ENCODE measurements at regions not wholly inside any gene's neighbourhood (a gene's known extent, or its start where the extent isn't known, plus 50 kb on each side); places are given as distances from the start of the nearest gene placed in this dataset.

DNA sequence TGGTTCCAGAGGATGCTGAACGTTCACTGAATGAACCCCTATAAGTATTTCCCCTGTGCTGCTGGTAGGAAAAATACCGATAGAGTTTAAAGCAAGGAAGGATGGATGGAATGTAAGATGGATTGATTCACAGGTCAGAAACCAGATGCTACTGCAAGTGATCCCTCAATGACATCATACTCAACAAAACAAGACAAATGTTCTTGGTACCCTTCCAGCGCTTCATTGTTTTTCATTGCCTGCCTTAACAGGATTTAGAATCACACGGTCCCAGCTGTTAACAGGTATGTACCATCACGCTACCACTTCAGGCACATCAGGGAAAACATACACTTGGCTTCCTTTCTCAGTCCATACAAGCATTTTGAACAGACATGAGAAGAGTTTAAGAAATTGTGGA is 118.1 kb upstream of the TLR3 start:
- no TSS peak for BruUV-seq (replicated peaks)

DNA sequence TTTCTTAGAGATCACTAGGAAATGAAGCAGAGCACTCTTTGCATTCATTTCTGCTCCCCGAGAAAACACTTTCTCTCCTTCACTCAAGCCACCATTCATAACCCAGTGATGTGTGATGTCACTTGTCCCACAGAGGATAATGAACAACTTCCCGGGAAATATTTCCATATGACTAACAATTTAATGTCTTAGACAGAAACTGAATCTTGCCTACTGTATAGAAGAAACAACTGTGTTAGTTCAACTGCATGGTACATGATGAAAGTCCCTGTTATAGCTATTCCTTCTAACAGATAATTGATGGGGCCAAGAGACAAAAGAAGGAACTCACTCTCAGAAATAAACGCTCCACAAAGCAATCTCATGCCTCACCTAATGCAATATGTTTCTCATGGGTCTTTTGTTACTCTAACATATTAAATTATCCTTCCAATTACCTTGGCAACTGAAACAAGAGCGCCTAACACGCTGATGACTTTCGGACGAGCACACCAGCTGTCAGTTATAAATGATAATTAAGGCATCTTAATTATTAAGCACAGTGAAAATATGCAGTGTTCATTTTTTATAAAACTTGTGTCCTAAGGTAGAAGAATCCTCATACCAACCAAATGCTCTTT is 113.7 kb upstream of the TLR3 start:
- Histone ChIP-seq H3F3A (ENCODE audit: low read length, unreplicated experiment) (no peaks in the 10 kb centered on the region), H3K36me3 (ENCODE audit: low read depth, low read length) (no peaks in the 10 kb centered on the region), H3K9me3 (ENCODE audit: low read length) (no peaks in the 10 kb centered on the region), H3K79me2 (ENCODE audit: low read length) (no peaks in the 10 kb centered on the region), H3K4me1 (ENCODE audit: insufficient read depth, low read length) (no peaks in the 10 kb centered on the region), H3K27me3 (ENCODE audit: low read length) (no peaks in the 10 kb centered on the region), H4K20me1 (ENCODE audit: low read length) (no peaks in the 10 kb centered on the region), H2AFZ (ENCODE audit: low read length) (no peak overlapping the region), H3K9me2 (replicated peaks; ENCODE audit: low read length) (no peaks in the 10 kb centered on the region), H3K27ac (ENCODE audit: low read length) (no peak overlapping the region), H3K4me2 (ENCODE audit: low read length) (no peak overlapping the region), H3K4me3 (ENCODE audit: low read length) (no peak overlapping the region), H3K9ac (ENCODE audit: low read length) (no peak overlapping the region)
- POLR2A ChIA-PET (ENCODE audit: unreplicated experiment): no interaction called here
- CTCF ChIA-PET: no interaction called here
- ATAC-seq (no peak), DNase-seq (no peak)
- TF ChIP-seq EZH2 (IDR thresholded peaks at IDR 0.05; ENCODE audit: low read length, unreplicated experiment) (no peak), EZH2phosphoT487 (IDR thresholded peaks at IDR 0.05; ENCODE audit: borderline replicate concordance, low read length) (no peak)
- TF ChIP-seq, protein P1, sequence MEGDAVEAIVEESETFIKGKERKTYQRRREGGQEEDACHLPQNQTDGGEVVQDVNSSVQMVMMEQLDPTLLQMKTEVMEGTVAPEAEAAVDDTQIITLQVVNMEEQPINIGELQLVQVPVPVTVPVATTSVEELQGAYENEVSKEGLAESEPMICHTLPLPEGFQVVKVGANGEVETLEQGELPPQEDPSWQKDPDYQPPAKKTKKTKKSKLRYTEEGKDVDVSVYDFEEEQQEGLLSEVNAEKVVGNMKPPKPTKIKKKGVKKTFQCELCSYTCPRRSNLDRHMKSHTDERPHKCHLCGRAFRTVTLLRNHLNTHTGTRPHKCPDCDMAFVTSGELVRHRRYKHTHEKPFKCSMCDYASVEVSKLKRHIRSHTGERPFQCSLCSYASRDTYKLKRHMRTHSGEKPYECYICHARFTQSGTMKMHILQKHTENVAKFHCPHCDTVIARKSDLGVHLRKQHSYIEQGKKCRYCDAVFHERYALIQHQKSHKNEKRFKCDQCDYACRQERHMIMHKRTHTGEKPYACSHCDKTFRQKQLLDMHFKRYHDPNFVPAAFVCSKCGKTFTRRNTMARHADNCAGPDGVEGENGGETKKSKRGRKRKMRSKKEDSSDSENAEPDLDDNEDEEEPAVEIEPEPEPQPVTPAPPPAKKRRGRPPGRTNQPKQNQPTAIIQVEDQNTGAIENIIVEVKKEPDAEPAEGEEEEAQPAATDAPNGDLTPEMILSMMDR (conservative IDR thresholded peaks at IDR 0.05; ENCODE audit: low read depth, low read length): no peak
- intact Hi-C loops (cut with micrococcal nuclease): no loop called here
- BruUV-seq (replicated peaks): no TSS peak

More for the DNA sequence above, 118.1 kb upstream of the TLR3 start:
- Histone ChIP-seq H3K36me3 (ENCODE audit: low read depth, low read length) (no peaks in the 10 kb centered on the region), H3K9me2 (replicated peaks; ENCODE audit: low read length) (no peaks in the 10 kb centered on the region), H4K20me1 (ENCODE audit: low read length) (no peaks in the 10 kb centered on the region), H2AFZ (ENCODE audit: low read length) (no peak overlapping the region), H3K4me2 (ENCODE audit: low read length) (no peak overlapping the region), H3K4me1 (ENCODE audit: insufficient read depth, low read length) (no peaks in the 10 kb centered on the region), H3K79me2 (ENCODE audit: low read length) (no peaks in the 10 kb centered on the region), H3K4me3 (ENCODE audit: low read length) (no peak overlapping the region), H3K9me3 (ENCODE audit: low read length) (no peaks in the 10 kb centered on the region), H3K27me3 (ENCODE audit: low read length) (no peaks in the 10 kb centered on the region), H3F3A (ENCODE audit: low read length, unreplicated experiment) (no peaks in the 10 kb centered on the region), H3K27ac (ENCODE audit: low read length) (no peak overlapping the region), H3K9ac (ENCODE audit: low read length) (no peak overlapping the region)
- ChIA-PET POLR2A (ENCODE audit: unreplicated experiment) (no interaction called here), CTCF (no interaction called here)
- no peak for ATAC-seq
- DNase-seq: no peak
- no peak for TF ChIP-seq EZH2phosphoT487 (IDR thresholded peaks at IDR 0.05; ENCODE audit: borderline replicate concordance, low read length)
- TF ChIP-seq, protein P1 (conservative IDR thresholded peaks at IDR 0.05; ENCODE audit: low read depth, low read length): no peak
- intact Hi-C loops (cut with micrococcal nuclease): no loop called here

DNA sequence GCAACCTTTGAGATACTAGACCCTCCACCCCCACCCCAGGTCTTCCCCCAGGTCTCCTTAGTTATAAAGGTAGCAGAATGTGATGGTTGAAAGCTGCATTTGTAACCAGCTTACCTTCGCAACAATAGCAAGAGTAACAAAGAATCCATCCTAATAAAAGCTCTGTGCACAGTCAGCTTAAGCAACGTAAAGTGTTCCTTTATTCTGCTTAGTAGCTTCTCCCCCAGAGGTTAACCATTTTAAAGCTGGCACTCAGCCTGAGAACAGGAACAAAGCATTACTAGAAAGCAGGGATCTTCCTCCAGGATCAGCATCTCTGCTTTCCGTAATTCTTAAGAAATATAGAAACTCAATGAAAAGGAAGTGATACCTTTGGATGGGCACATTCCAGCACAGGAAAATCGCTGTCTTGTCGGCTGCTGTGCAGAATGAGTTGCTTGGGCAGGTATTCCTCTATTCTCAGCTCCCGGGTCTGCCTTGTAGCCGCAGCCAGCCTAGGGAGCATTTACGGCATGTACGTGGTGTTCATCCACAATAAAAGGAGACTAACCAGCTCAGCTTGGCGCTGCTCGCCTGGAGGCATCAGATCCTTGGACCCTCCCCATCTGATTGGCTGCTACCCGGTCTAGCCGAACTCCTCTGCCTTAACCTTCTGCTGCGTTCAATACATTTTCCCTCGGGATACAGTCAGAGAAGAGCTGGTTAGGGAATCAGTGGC is 113.0 kb upstream of the TLR3 start:
- H3K79me2 ChIP-seq (ENCODE audit: low read length): no peaks in the 10 kb centered on the region
- no peak overlapping the region for H3K9ac ChIP-seq (ENCODE audit: low read length)
- no TSS peak for BruUV-seq (replicated peaks)
- H2AFZ ChIP-seq (ENCODE audit: low read length): peak overlapping the region; percentile 32; the same call in 1 of the 2 replicates
- TF ChIP-seq EZH2phosphoT487 (IDR thresholded peaks at IDR 0.05; ENCODE audit: borderline replicate concordance, low read length): no peak
- no peaks in the 10 kb centered on the region for H3K4me1 ChIP-seq (ENCODE audit: insufficient read depth, low read length)
- no peaks in the 10 kb centered on the region for H3K9me2 ChIP-seq (replicated peaks; ENCODE audit: low read length)
- DNase-seq (no peak), ATAC-seq (no peak)
- no peak overlapping the region for H3K27ac ChIP-seq (ENCODE audit: low read length)
- intact Hi-C loops (cut with micrococcal nuclease): no loop called here
- H3K4me3 ChIP-seq (ENCODE audit: low read length): no peak overlapping the region
- ChIA-PET CTCF (no interaction called here), POLR2A (ENCODE audit: unreplicated experiment) (no interaction called here)
- no peaks in the 10 kb centered on the region for H3K36me3 ChIP-seq (ENCODE audit: low read depth, low read length)
- peak overlapping the region; percentile 40; the same call in 1 of the 2 replicates for H3K4me2 ChIP-seq (ENCODE audit: low read length)
- H3K27me3 ChIP-seq (ENCODE audit: low read length): no peaks in the 10 kb centered on the region
- H3F3A ChIP-seq (ENCODE audit: low read length, unreplicated experiment): no peaks in the 10 kb centered on the region
- no peaks in the 10 kb centered on the region for H4K20me1 ChIP-seq (ENCODE audit: low read length)
- no peaks in the 10 kb centered on the region for H3K9me3 ChIP-seq (ENCODE audit: low read length)

Measured in PC-3 (cell line).